GM12878 (cell line): ENCODE measurements at regions not wholly inside any gene's neighbourhood (a gene's known extent, or its start where the extent isn't known, plus 50 kb on each side); places are given as distances from the start of the nearest gene placed in this dataset.

Source experiments
- CTCF ChIP-seq, 3 experiments: IDR thresholded peaks in 2 of 3; conservative IDR thresholded peaks in 1 of 3; 2 replicates each; pipeline ENCODE4 v1.5.1; 2011; ENCODE audit warnings: low read depth in 3 of 3, low read length in 3 of 3, mild to moderate bottlenecking in 3 of 3, control low read depth in 2 of 3, moderate library complexity in 2 of 3, inconsistent platforms in 1 of 3, mixed read lengths in 1 of 3; ENCODE audit not compliant: control insufficient read depth in 2 of 3, insufficient read depth in 1 of 3; ENCODE audit errors: extremely low read depth in 1 of 3
- EZH2 ChIP-seq: IDR thresholded peaks from 2 replicates; pipeline ENCODE4 v1.6.1; 2012; ENCODE audit warnings: low read depth, mild to moderate bottlenecking, control low read depth, inconsistent platforms, low read length, borderline replicate concordance; ENCODE audit not compliant: control insufficient read depth
- MYC ChIP-seq: IDR thresholded peaks from 2 replicates; pipeline ENCODE4 v1.6.1; 2011; ENCODE audit warnings: mild to moderate bottlenecking, low read length, moderate library complexity, inconsistent platforms; ENCODE audit not compliant: insufficient read depth, insufficient replicate concordance, insufficient read length, severe bottlenecking
- POLR2AphosphoS5 ChIP-seq: IDR thresholded peaks from 2 replicates; pipeline ENCODE4 v1.6.1; 2011; ENCODE audit warnings: mild to moderate bottlenecking, low read length, inconsistent platforms
- SIN3A ChIP-seq: IDR thresholded peaks from 2 replicates; pipeline ENCODE4 v1.6.1; 2012; ENCODE audit warnings: low read depth, low read length, improper control_type of control experiment
- STAT3 ChIP-seq: IDR thresholded peaks from 2 replicates; pipeline ENCODE4 v1.6.1; 2011; ENCODE audit warnings: low read depth, low read length, improper control_type of control experiment

GRCh38 chr18:42340423-42341009 lies 385.5 kb downstream of the PIK3C3 start:
- TF ChIP-seq CTCF (IDR thresholded peaks at IDR 0.05 in 2 of 3, conservative IDR thresholded peaks at IDR 0.05 in 1 of 3; ENCODE audit: control insufficient read depth in 2 of 3, extremely low read depth in 1 of 3, insufficient read depth in 1 of 3, low read depth in 3 of 3, low read length in 3 of 3) = no peak
- TF ChIP-seq POLR2AphosphoS5 = no peak
- TF ChIP-seq STAT3 = no peak
- no peak for TF ChIP-seq MYC
- TF ChIP-seq EZH2 = no peak
- TF ChIP-seq SIN3A = no peak
